Transverse colon (tissue), 4 donors: ENCODE measurements at regions not wholly inside any gene's neighbourhood (a gene's known extent, or its start where the extent isn't known, plus 50 kb on each side); places are given as distances from the start of the nearest gene placed in this dataset.

Source experiments
- DNase-seq: peaks from one replicate; pipeline ENCODE4 v3.0.0-alpha.2; 2019
- H3K27ac ChIP-seq, 4 donors: fragments of 200-600 bp; sonication (generic); 2 replicates each; pipeline ENCODE4 v1.5.1; 2016 to 2018; ENCODE audit warnings: inconsistent platforms in 4 of 4
- H3K27me3 ChIP-seq: fragments of 200-600 bp; sonication (generic); 2 replicates; pipeline ENCODE4 v1.5.1; 2017; ENCODE audit warnings: inconsistent platforms
- H3K36me3 ChIP-seq, 4 donors: fragments of 200-600 bp; sonication (generic); 2 replicates each; pipeline ENCODE4 v1.5.1; 2017 to 2019; ENCODE audit warnings: inconsistent platforms in 4 of 4
- H3K4me1 ChIP-seq, 4 donors: fragments of 200-600 bp; sonication (generic); 2 replicates each; pipeline ENCODE4 v1.5.1; 2017 to 2020; ENCODE audit warnings: inconsistent platforms in 4 of 4
- H3K4me3 ChIP-seq, 4 donors: fragments of 200-600 bp; sonication (generic); 1 replicate in 1 of 4; 2 replicates in 3 of 4; pipeline versions ENCODE4 v1.5.1 to v1.6.1; 2017 to 2019; ENCODE audit warnings: inconsistent platforms in 4 of 4
- H3K9me3 ChIP-seq, 2 donors: fragments of 200-600 bp; sonication (generic); 2 replicates each; pipeline ENCODE4 v1.5.1; 2017 to 2019; ENCODE audit warnings: inconsistent platforms in 2 of 2
- EP300 ChIP-seq: sonication (generic); formaldehyde crosslinking; IDR thresholded peaks from one replicate; pipeline ENCODE4 v1.6.1; 2017; ENCODE audit warnings: antibody characterized with exemption, low read depth
- POLR2A ChIP-seq: fragments of 450-650 bp; IDR thresholded peaks from one replicate; pipeline ENCODE4 v1.6.1; 2016; ENCODE audit warnings: antibody characterized with exemption, mild to moderate bottlenecking, moderate library complexity
- POLR2AphosphoS5 ChIP-seq, 3 donors: sonication (generic); formaldehyde crosslinking; IDR thresholded peaks; one replicate each; pipeline ENCODE4 v1.6.1; 2016; ENCODE audit warnings: antibody characterized with exemption in 3 of 3
- WGBS, 2 donors: methylation state at CpG; one replicate each; pipeline ENCODE4 v1.1.5; 2018; ENCODE audit warnings: low coverage in 1 of 2; 5-methylcytosine and 5-hydroxymethylcytosine counted together
- in situ Hi-C, 4 donors: fragments of 200-750 bp; cut with MboI; loops; one replicate each; pipeline versions ENCODE4 v1.15.0 to v1.15.1; 2017; ENCODE audit warnings: low sequenced_read_pairs in 3 of 4, low pct_ligation_motif_present in 1 of 4, low pct_unique_long_range_greater_than_20kb in 1 of 4
- intact Hi-C: fragments of 100-400 bp; cut with DNase I; formaldehyde crosslinking; loops from one replicate; pipeline ENCODE4 v1.15.1; 2023; ENCODE audit warnings: low total_unique reads
- TF ChIP-seq, protein P1 (sequence below), 5 experiments: fragments of 200-600 bp in 3 of 5; fragments of 450-650 bp in 2 of 5; sonication (generic) in 3 of 5; IDR thresholded peaks; 1 replicate in 2 of 5; 2 replicates in 3 of 5; pipeline ENCODE4 v1.5.1; 2016 to 2017; ENCODE audit warnings: antibody characterized with exemption in 5 of 5, inconsistent platforms in 3 of 5, mild to moderate bottlenecking in 2 of 5, moderate library complexity in 1 of 5

DNA sequence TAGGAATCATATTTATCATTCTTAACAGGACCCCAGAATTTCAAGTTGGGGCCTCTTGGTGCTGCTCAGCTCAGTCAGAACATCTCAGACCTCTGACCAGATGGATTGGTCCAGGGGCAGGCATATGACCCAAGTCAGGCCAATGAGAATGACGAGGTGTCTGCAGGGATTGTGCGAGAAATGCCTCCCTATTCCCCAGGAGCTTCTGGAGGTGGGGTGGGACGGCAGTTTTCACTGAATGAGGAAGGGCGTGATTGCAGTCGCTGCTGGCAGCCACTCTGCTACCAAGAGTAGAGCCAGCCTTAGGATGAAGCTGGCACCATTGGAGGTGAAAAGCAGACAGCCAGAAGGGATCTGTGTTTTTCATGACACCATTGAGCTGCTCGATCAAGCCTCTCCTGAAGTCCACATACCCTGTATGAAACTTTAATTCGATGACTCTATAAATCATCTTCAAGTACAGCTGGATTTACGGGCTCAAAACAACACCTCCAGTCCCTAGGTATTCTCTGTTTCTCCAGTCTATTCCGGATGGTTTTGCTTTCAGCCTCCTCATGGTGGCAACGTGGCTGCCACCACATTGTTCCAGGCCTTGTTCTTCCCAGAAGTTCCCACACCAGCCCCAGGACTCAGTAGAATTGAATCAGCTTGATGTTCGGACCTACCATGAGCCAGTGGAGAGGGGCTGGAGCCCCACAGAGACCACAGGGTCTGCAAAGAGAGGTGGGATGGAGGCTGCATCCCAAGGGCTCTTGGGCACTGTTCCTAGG lies 70.2 kb upstream of the ADAMTS2 start:
- H3K4me1 ChIP-seq: no peaks in the 10 kb centered on the region
- intact Hi-C loops: no loop called here
- in situ Hi-C loops: no loop called here
- no peak overlapping the region for H3K4me3 ChIP-seq
- WGBS, 2 donors: 80 to 83% methylated on average over 2 to 11 of the region's 11 CpGs
- H3K27me3 ChIP-seq: no peaks in the 10 kb centered on the region
- no peaks in the 10 kb centered on the region for H3K36me3 ChIP-seq
- no peak for DNase-seq
- no peak overlapping the region for H3K27ac ChIP-seq
- H3K9me3 ChIP-seq: no peaks in the 10 kb centered on the region
- TF ChIP-seq POLR2A (no peak), POLR2AphosphoS5 (IDR thresholded peaks at IDR 0.05) (no peak), EP300 (no peak)
- TF ChIP-seq, protein P1, sequence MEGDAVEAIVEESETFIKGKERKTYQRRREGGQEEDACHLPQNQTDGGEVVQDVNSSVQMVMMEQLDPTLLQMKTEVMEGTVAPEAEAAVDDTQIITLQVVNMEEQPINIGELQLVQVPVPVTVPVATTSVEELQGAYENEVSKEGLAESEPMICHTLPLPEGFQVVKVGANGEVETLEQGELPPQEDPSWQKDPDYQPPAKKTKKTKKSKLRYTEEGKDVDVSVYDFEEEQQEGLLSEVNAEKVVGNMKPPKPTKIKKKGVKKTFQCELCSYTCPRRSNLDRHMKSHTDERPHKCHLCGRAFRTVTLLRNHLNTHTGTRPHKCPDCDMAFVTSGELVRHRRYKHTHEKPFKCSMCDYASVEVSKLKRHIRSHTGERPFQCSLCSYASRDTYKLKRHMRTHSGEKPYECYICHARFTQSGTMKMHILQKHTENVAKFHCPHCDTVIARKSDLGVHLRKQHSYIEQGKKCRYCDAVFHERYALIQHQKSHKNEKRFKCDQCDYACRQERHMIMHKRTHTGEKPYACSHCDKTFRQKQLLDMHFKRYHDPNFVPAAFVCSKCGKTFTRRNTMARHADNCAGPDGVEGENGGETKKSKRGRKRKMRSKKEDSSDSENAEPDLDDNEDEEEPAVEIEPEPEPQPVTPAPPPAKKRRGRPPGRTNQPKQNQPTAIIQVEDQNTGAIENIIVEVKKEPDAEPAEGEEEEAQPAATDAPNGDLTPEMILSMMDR (IDR thresholded peaks at IDR 0.05): no peak

DNA sequence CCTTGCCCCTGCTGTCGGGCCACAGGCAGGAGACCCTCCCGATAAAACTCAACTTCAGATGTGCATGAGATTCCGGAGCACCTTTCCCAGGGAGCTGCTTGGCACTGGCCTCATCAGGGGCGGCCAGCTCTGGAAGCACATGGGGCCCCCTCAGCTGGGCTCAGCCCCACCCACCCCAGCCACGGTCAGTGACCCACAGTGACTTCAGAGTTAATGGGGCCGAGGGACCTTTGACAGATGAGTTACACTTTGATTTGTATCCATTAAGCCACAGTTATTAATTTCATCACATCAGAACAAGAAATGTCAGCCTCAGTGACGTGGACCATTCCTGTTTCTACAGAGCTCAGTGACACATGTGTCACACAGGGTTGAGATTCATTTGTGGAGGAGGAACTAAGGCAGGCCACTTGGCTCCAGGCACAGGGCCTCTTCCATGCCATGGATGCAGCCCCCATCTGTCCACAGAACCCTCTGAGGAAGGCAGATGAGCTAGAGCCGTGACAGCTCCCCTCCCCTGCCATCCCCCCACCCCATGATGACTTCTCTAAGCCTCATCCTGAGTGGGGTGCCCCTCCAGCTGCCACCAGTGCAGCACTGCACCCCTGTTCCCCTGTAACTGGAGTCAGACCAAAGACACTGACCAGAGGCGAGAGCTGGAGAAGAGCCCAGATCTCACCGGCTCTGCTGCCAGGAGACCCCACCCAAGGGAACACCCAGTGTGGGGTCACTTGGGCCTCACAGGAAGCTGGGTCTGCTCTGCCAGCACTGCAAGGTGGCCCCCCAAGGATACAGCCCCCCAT lies 69.4 kb upstream of the ADAMTS2 start:
- Histone ChIP-seq H3K36me3 (no peaks in the 10 kb centered on the region), H3K4me1 (no peaks in the 10 kb centered on the region), H3K9me3 (no peaks in the 10 kb centered on the region), H3K27ac (no peak overlapping the region), H3K4me3 (no peak overlapping the region), H3K27me3 (no peaks in the 10 kb centered on the region)
- TF ChIP-seq POLR2A (no peak), POLR2AphosphoS5 (IDR thresholded peaks at IDR 0.05) (no peak), EP300 (no peak)
- TF ChIP-seq, protein P1 (IDR thresholded peaks at IDR 0.05): no peak
- DNase-seq: no peak
- in situ Hi-C loops (no loop called here), intact Hi-C loops (no loop called here)
- WGBS, 2 donors: 60 to 70% methylated on average over 1 to 10 of the region's 10 CpGs

GRCh38 chr5:179413711-179414458 lies 68.6 kb upstream of the ADAMTS2 start:
- TF ChIP-seq EP300: no peak
- TF ChIP-seq POLR2A: no peak
- TF ChIP-seq POLR2AphosphoS5 (IDR thresholded peaks at IDR 0.05): no peak
- TF ChIP-seq, protein P1 (IDR thresholded peaks at IDR 0.05): no peak
- H3K9me3 ChIP-seq: no peaks in the 10 kb centered on the region
- H3K27ac ChIP-seq: no peak overlapping the region
- no peak for DNase-seq
- intact Hi-C loops (no loop called here), in situ Hi-C loops (no loop called here)
- H3K4me1 ChIP-seq: no peaks in the 10 kb centered on the region
- H3K36me3 ChIP-seq: no peaks in the 10 kb centered on the region
- WGBS, 2 donors: 88 to 100% methylated on average over 2 to 14 of the region's 14 CpGs
- H3K4me3 ChIP-seq: no peak overlapping the region
- no peaks in the 10 kb centered on the region for H3K27me3 ChIP-seq
